CD8-positive, alpha-beta memory T cell (primary cell): ENCODE measurements at regions not wholly inside any gene's neighbourhood (a gene's known extent, or its start where the extent isn't known, plus 50 kb on each side); places are given as distances from the start of the nearest gene placed in this dataset.

Experiments
- CTCF ChIA-PET: fragments of 350-600 bp; sonication (Branson Sonifier 250); formaldehyde crosslinking; loops from one replicate; lab custom pipeline; 2021; ENCODE audit warnings: antibody characterized with exemption; lab: Charles Lee
- POLR2A ChIA-PET: fragments of 350-600 bp; sonication (Branson Sonifier 250); formaldehyde crosslinking; loops from one replicate; lab custom pipeline; 2021; ENCODE audit warnings: antibody characterized with exemption; lab: Charles Lee
- DNase-seq, 5 donors: peaks; one replicate each; pipeline versions ENCODE4 v3.0.0 to v3.0.0-alpha.2; 2020 to 2022; ENCODE audit warnings: mixed read lengths in 1 of 5
- H3K27ac ChIP-seq: one replicate; pipeline ENCODE4 v1.7.0; 2013; ENCODE audit warnings: low read depth, mild to moderate bottlenecking, low read length, moderate library complexity
- H3K27me3 ChIP-seq: 2 replicates; pipeline ENCODE4 v1.7.0; 2013; ENCODE audit warnings: low read length, mild to moderate bottlenecking; ENCODE audit not compliant: insufficient read depth, poor library complexity, severe bottlenecking
- H3K36me3 ChIP-seq: 2 replicates; pipeline ENCODE4 v1.7.0; 2013; ENCODE audit warnings: mild to moderate bottlenecking, low read length, moderate library complexity; ENCODE audit not compliant: insufficient read depth
- H3K4me1 ChIP-seq: 2 replicates; pipeline ENCODE4 v1.7.0; 2013; ENCODE audit warnings: mild to moderate bottlenecking, low read length, moderate library complexity; ENCODE audit not compliant: insufficient read depth
- H3K4me3 ChIP-seq: 2 replicates; pipeline ENCODE4 v1.7.0; 2013; ENCODE audit warnings: mild to moderate bottlenecking, low read length
- H3K9me3 ChIP-seq: 2 replicates; pipeline ENCODE4 v1.7.0; 2013; ENCODE audit warnings: mild to moderate bottlenecking, low read length
- H3K27ac Mint-ChIP-seq, 8 donors: one replicate each; pipeline ENCODE4 v1.8.0; 2020 to 2021; ENCODE audit warnings: mixed read lengths in 8 of 8, mild to moderate bottlenecking in 6 of 8, inconsistent platforms in 3 of 8, moderate library complexity in 3 of 8
- H3K27me3 Mint-ChIP-seq, 2 donors: one replicate each; pipeline ENCODE4 v1.8.0; 2020 to 2021; ENCODE audit warnings: mixed read lengths in 2 of 2, mild to moderate bottlenecking in 1 of 2, moderate library complexity in 1 of 2
- H3K36me3 Mint-ChIP-seq, 3 donors: one replicate each; pipeline ENCODE4 v1.8.0; 2020 to 2021; ENCODE audit warnings: mixed read lengths in 3 of 3, inconsistent platforms in 1 of 3, mild to moderate bottlenecking in 1 of 3
- H3K4me1 Mint-ChIP-seq, 3 donors: one replicate each; pipeline ENCODE4 v1.8.0; 2020 to 2021; ENCODE audit warnings: mixed read lengths in 3 of 3, inconsistent platforms in 1 of 3, mild to moderate bottlenecking in 1 of 3
- H3K4me3 Mint-ChIP-seq, 7 donors: one replicate each; pipeline ENCODE4 v1.8.0; 2020 to 2021; ENCODE audit warnings: mixed read lengths in 7 of 7, mild to moderate bottlenecking in 6 of 7, moderate library complexity in 4 of 7, inconsistent platforms in 2 of 7
- H3K9me3 Mint-ChIP-seq, 5 donors: one replicate each; pipeline ENCODE4 v1.8.0; 2020 to 2022; ENCODE audit warnings: mixed read lengths in 5 of 5, mild to moderate bottlenecking in 3 of 5, moderate library complexity in 2 of 5, inconsistent platforms in 1 of 5

DNA sequence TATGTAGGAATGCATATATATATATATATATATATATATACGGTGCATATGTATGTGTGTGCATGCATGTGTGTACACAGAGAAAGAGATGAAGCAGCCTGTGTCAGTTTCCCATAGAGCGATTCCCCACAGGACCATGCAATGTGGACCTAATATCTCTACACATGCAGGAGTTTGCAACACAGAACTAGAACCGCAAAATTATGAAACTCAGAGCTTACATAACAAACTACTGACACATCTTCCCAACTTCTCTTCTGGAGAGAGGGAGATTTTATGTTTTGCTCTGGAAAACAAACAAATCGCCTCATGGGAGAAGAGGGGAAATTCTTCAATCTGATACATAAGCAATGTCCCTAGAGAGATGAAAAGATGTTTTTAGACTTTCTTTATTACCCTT, 377.2 kb downstream of the LRATD1 start:
- no peak overlapping the region for H3K4me3 Mint-ChIP-seq
- peaks cover 0 to 3% of the 10 kb centered on the region in 2 donors for H3K27me3 Mint-ChIP-seq
- ChIA-PET CTCF (no interaction called here), POLR2A (no interaction called here)
- no peak for DNase-seq
- Histone ChIP-seq H3K9me3 (no peaks in the 10 kb centered on the region), H3K4me3 (no peak overlapping the region), H3K4me1 (no peaks in the 10 kb centered on the region), H3K36me3 (no peaks in the 10 kb centered on the region), H3K27ac (no peak overlapping the region), H3K27me3 (no peaks in the 10 kb centered on the region)
- H3K9me3 Mint-ChIP-seq = peaks cover 8 to 21% (median 13%) of the 10 kb centered on the region in 5 donors
- peaks cover 4 to 7% (median 7%) of the 10 kb centered on the region in 3 donors for H3K4me1 Mint-ChIP-seq
- no peak overlapping the region for H3K27ac Mint-ChIP-seq
- peaks cover 0 to 2% (median 0%) of the 10 kb centered on the region in 3 donors for H3K36me3 Mint-ChIP-seq

DNA sequence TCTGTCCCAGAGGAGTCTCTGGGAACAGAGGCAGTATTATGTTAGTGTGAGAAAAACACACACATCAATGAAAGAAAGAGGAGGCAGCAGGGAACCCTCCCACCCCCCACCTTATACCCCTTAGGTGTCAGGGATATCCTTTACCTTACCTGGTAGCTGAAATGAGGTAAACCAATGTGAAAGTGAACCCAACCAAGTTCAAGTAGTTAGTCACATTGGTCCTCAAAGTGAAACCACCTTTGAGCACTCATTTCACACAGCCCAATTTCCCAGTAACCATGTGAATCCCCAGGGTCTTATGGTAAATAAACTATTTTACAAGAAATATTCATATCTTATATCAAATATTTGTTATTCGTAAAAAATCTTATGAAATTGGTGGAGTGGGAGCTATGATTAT, 377.8 kb downstream of the LRATD1 start:
- Mint-ChIP-seq H3K4me1 (peaks cover 4 to 7% (median 7%) of the 10 kb centered on the region in 3 donors), H3K27ac (no peak overlapping the region), H3K27me3 (peaks cover 0 to 3% of the 10 kb centered on the region in 2 donors), H3K4me3 (no peak overlapping the region), H3K9me3 (peaks cover 8 to 23% (median 15%) of the 10 kb centered on the region in 5 donors), H3K36me3 (peaks cover 0 to 2% (median 0%) of the 10 kb centered on the region in 3 donors)
- DNase-seq = no peak
- POLR2A ChIA-PET = no interaction called here
- Histone ChIP-seq H3K36me3 (no peaks in the 10 kb centered on the region), H3K9me3 (no peaks in the 10 kb centered on the region), H3K27me3 (no peaks in the 10 kb centered on the region), H3K27ac (no peak overlapping the region), H3K4me3 (no peak overlapping the region), H3K4me1 (no peaks in the 10 kb centered on the region)
- CTCF ChIA-PET = no interaction called here

DNA sequence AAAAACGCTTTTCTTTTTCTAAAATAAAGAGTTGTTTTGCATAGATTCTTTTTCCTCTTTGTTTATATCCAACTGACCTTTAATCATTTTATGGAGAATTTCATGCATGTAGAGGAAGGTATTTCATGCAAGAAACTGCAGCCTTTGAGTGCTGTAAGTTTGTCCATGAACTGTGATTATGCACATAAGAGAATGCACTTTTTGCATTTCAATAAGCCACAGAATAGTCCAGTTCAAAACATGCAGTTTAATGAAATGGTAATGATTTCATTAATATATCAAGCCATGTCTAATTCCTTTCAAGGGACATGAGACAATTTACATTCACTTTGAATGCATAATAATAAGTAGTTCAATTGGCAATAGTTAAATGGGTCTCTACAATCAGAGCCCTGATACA, 386.3 kb downstream of the LRATD1 start:
- no peaks in the 10 kb centered on the region for H3K4me1 ChIP-seq
- H3K9me3 Mint-ChIP-seq = peaks cover 0 to 9% (median 5%) of the 10 kb centered on the region in 5 donors
- no peaks in the 10 kb centered on the region for H3K36me3 Mint-ChIP-seq
- CTCF ChIA-PET = no interaction called here
- no peaks in the 10 kb centered on the region for H3K36me3 ChIP-seq
- no peaks in the 10 kb centered on the region for H3K4me1 Mint-ChIP-seq
- H3K4me3 Mint-ChIP-seq = no peak overlapping the region
- no peaks in the 10 kb centered on the region for H3K27me3 ChIP-seq
- no peaks in the 10 kb centered on the region for H3K9me3 ChIP-seq
- H3K27ac Mint-ChIP-seq = no peak overlapping the region
- DNase-seq = no peak
- no peak overlapping the region for H3K4me3 ChIP-seq
- POLR2A ChIA-PET = no interaction called here
- no peaks in the 10 kb centered on the region for H3K27me3 Mint-ChIP-seq
- H3K27ac ChIP-seq = no peak overlapping the region

DNA sequence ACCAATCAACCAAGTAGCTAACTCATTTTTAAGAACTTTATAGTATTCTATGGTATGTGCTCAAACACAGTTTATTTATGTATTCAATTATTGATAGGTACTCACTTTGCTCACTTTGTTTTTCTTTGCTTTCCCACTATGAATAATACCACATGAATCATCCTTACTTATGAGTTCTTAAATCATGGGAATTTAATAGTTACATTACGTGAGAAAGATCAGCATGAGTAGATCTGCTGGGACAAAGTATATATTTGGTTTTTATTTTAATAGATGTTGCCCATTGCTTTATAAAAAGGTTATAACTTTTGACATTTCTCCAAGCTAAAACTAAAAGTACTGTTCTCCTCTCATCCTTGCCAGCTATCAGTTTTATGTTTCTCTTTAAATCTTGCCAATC, 390.7 kb downstream of the LRATD1 start:
- CTCF ChIA-PET = no interaction called here
- H3K4me1 ChIP-seq = no peaks in the 10 kb centered on the region
- H3K4me3 Mint-ChIP-seq = no peak overlapping the region

DNA sequence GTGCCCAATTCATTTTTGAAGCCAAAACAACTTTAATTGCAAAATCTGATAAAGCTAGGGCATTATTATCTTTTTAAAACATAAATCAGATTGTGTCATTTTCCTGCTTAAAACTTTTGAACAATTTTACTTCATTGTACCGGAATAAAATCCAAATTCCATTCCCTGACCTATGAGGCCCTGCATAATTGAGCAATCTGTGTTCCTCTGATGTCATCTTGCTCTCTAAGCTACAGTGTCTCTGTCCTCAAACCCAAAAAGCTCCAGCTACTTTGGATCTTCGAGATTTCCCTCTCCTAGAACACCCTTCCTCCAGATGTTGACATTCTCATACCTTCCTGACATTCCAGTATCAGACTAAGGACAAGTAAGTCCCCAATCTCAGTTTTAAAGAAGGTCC, 395.9 kb downstream of the LRATD1 start:
- ChIA-PET CTCF (no interaction called here), POLR2A (no interaction called here)
- no peaks in the 10 kb centered on the region for H3K9me3 ChIP-seq
- Mint-ChIP-seq H3K9me3 (peaks cover 0 to 2% (median 0%) of the 10 kb centered on the region in 5 donors), H3K4me3 (no peak overlapping the region), H3K27me3 (peaks cover 3 to 27% of the 10 kb centered on the region in 2 donors), H3K27ac (no peak overlapping the region), H3K36me3 (no peaks in the 10 kb centered on the region), H3K4me1 (no peaks in the 10 kb centered on the region)
- no peak overlapping the region for H3K27ac ChIP-seq
- H3K4me1 ChIP-seq = no peaks in the 10 kb centered on the region
- H3K27me3 ChIP-seq = no peaks in the 10 kb centered on the region
- DNase-seq = no peak
- no peaks in the 10 kb centered on the region for H3K36me3 ChIP-seq
- no peak overlapping the region for H3K4me3 ChIP-seq

More for the DNA sequence above, 390.7 kb downstream of the LRATD1 start:
- Histone ChIP-seq H3K4me3 (no peak overlapping the region), H3K27ac (no peak overlapping the region), H3K27me3 (no peaks in the 10 kb centered on the region), H3K36me3 (no peaks in the 10 kb centered on the region), H3K9me3 (no peaks in the 10 kb centered on the region)
- peaks cover 0 to 4% of the 10 kb centered on the region in 2 donors for H3K27me3 Mint-ChIP-seq
- DNase-seq = no peak
- H3K9me3 Mint-ChIP-seq = no peaks in the 10 kb centered on the region
- POLR2A ChIA-PET = no interaction called here
- H3K27ac Mint-ChIP-seq = no peak overlapping the region
- no peaks in the 10 kb centered on the region for H3K4me1 Mint-ChIP-seq
- no peaks in the 10 kb centered on the region for H3K36me3 Mint-ChIP-seq

DNA sequence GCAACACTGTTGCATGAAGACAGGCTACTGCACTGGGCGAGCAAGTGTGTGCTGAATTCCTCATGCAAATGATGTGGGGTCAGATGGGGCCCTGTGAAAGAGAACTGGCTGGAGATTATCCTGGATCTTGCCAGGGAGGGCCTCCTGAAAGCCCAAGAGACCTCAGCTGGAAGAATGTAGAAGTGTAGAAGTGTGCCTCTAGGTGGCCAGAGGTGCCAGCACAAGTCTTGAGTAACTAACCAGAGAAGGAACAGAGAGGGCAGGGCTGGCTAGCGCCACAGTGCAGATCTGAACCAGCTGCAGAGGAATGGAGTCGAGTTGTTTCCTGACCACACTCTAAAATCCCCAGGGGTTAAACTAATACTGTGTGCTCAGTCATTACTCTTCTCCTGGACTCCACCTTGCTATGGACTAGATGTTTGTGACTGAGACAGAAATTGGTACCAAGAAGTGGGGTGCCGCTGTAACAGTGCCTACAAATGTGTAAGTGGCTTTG, 399.3 kb downstream of the LRATD1 start:
- DNase-seq = no peak
- ChIA-PET POLR2A (no interaction called here), CTCF (no interaction called here)
- H3K27me3 ChIP-seq = no peaks in the 10 kb centered on the region
- Mint-ChIP-seq H3K27ac (no peak overlapping the region), H3K4me1 (no peaks in the 10 kb centered on the region), H3K36me3 (no peaks in the 10 kb centered on the region), H3K9me3 (peaks cover 0 to 3% (median 1%) of the 10 kb centered on the region in 5 donors), H3K4me3 (peak overlapping the region in 1 of 7 donors; percentile 29), H3K27me3 (peaks cover 3 to 28% of the 10 kb centered on the region in 2 donors)
- H3K9me3 ChIP-seq = no peaks in the 10 kb centered on the region
- no peaks in the 10 kb centered on the region for H3K36me3 ChIP-seq
- no peak overlapping the region for H3K4me3 ChIP-seq
- H3K27ac ChIP-seq = no peak overlapping the region
- H3K4me1 ChIP-seq = no peaks in the 10 kb centered on the region

DNA sequence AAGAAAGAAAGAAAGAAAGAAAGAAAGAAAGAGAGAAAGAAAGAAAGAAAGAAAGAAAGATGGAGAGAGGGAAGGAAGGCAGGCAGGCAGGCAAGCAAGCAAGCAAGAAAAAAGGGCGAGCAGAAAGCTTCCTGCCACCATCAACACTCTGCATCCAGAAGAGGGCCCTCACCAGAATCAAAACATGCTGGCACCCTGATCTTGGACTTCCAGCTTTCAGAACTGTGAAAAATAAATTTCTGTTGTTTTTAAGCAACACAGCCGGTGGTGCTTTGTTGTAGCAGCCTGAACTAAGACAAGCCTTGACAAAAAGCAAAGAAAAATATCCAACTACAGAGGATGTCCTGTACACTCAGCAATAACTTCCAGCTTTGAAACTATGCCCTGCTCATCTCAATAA, 401.7 kb downstream of the LRATD1 start:
- H3K9me3 Mint-ChIP-seq = peaks cover 0 to 3% (median 0%) of the 10 kb centered on the region in 5 donors
- POLR2A ChIA-PET = no interaction called here
- no peaks in the 10 kb centered on the region for H3K27me3 ChIP-seq
- H3K4me3 Mint-ChIP-seq = no peak overlapping the region
- H3K4me1 ChIP-seq = no peaks in the 10 kb centered on the region
- H3K27ac Mint-ChIP-seq = no peak overlapping the region
- no peaks in the 10 kb centered on the region for H3K36me3 Mint-ChIP-seq
- H3K36me3 ChIP-seq = no peaks in the 10 kb centered on the region
- H3K9me3 ChIP-seq = no peaks in the 10 kb centered on the region
- no peak for DNase-seq
- CTCF ChIA-PET = no interaction called here
- peaks cover 0 to 9% (median 2%) of the 10 kb centered on the region in 3 donors for H3K4me1 Mint-ChIP-seq
- H3K27ac ChIP-seq = no peak overlapping the region
- peaks cover 3 to 22% of the 10 kb centered on the region in 2 donors for H3K27me3 Mint-ChIP-seq
- no peak overlapping the region for H3K4me3 ChIP-seq

DNA sequence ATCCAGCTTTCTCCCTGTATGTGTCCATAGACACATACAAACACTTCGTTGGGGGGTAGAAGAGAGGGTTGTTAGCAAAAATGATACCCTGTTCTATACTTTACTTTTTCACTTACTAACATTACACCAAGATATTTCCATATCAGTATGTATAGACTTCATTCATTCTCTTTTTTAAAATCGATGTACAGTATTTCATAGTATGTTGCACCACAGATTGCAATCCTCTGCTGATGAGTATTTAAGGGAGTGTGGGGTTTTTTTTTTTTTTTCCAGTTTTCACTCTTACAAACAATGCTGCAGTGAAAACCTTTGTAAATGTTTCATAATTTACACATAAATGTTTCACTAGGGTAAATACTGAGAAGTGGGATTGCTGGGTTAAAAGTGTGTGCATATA, 402.3 kb downstream of the LRATD1 start:
- DNase-seq = no peak
- H3K27ac ChIP-seq = no peak overlapping the region
- no peaks in the 10 kb centered on the region for H3K36me3 Mint-ChIP-seq
- H3K4me3 ChIP-seq = no peak overlapping the region
- no peak overlapping the region for H3K4me3 Mint-ChIP-seq
- no peaks in the 10 kb centered on the region for H3K4me1 ChIP-seq
- ChIA-PET POLR2A (no interaction called here), CTCF (no interaction called here)
- no peak overlapping the region for H3K27ac Mint-ChIP-seq
- no peaks in the 10 kb centered on the region for H3K9me3 ChIP-seq
- H3K27me3 ChIP-seq = no peaks in the 10 kb centered on the region
- peaks cover 0 to 18% of the 10 kb centered on the region in 2 donors for H3K27me3 Mint-ChIP-seq
- H3K36me3 ChIP-seq = no peaks in the 10 kb centered on the region
- peaks cover 0 to 9% (median 2%) of the 10 kb centered on the region in 3 donors for H3K4me1 Mint-ChIP-seq
- peaks cover 0 to 3% (median 0%) of the 10 kb centered on the region in 5 donors for H3K9me3 Mint-ChIP-seq
